ENCODE measurements at regions not wholly inside any gene's neighbourhood (a gene's known extent, or its start where the extent isn't known, plus 50 kb on each side); places are given as distances from the start of the nearest gene placed in this dataset.

GRCh38 chr12:125639826-125640225 lies 574.6 kb downstream of the AACS start:
- in situ Hi-C loops (cut with HindIII; ENCODE audit: low pct_ligation_motif_present, low pct_unique_long_range_greater_than_20kb, low sequenced_read_pairs), result no loop called here
- DNase-seq, result no peak

- in situ Hi-C loops (cut with HindIII; ENCODE audit: low pct_ligation_motif_present, low pct_unique_long_range_greater_than_20kb, low sequenced_read_pairs), result no loop called here
- no peak for DNase-seq
These were observed 577.8 kb downstream of the AACS start for GRCh38 chr12:125643055-125643454.

GRCh38 chr12:125645724-125646123 lies 580.5 kb downstream of the AACS start:
- DNase-seq, result no peak
- in situ Hi-C loops (cut with HindIII; ENCODE audit: low pct_ligation_motif_present, low pct_unique_long_range_greater_than_20kb, low sequenced_read_pairs), result no loop called here

GRCh38 chr12:125650587-125650986 lies 585.4 kb downstream of the AACS start:
- in situ Hi-C loops (cut with HindIII; ENCODE audit: low pct_ligation_motif_present, low pct_unique_long_range_greater_than_20kb, low sequenced_read_pairs), result no loop called here
- DNase-seq, result no peak

- in situ Hi-C loops (cut with HindIII; ENCODE audit: low pct_ligation_motif_present, low pct_unique_long_range_greater_than_20kb, low sequenced_read_pairs), result no loop called here
- DNase-seq, result no peak
These were observed 586.4 kb downstream of the AACS start for GRCh38 chr12:125651625-125652024.

- in situ Hi-C loops (cut with HindIII; ENCODE audit: low pct_ligation_motif_present, low pct_unique_long_range_greater_than_20kb, low sequenced_read_pairs), result no loop called here
- DNase-seq, result no peak
These were observed 587.4 kb downstream of the AACS start for GRCh38 chr12:125652681-125653080.

- in situ Hi-C loops (cut with HindIII; ENCODE audit: low pct_ligation_motif_present, low pct_unique_long_range_greater_than_20kb, low sequenced_read_pairs), result no loop called here
- no peak for DNase-seq
These were observed 592.4 kb downstream of the AACS start for GRCh38 chr12:125657681-125658080.

- in situ Hi-C loops (cut with HindIII; ENCODE audit: low pct_ligation_motif_present, low pct_unique_long_range_greater_than_20kb, low sequenced_read_pairs), result no loop called here
- DNase-seq, result no peak
These were observed 609.5 kb downstream of the AACS start for GRCh38 chr12:125674554-125675338.

- in situ Hi-C loops (cut with HindIII; ENCODE audit: low pct_ligation_motif_present, low pct_unique_long_range_greater_than_20kb, low sequenced_read_pairs), result no loop called here
These were observed 611.1 kb downstream of the AACS start for GRCh38 chr12:125676366-125676765.

GRCh38 chr12:125677829-125678228 lies 612.6 kb downstream of the AACS start:
- in situ Hi-C loops (cut with HindIII; ENCODE audit: low pct_ligation_motif_present, low pct_unique_long_range_greater_than_20kb, low sequenced_read_pairs), result no loop called here
- no peak for DNase-seq

More at GRCh38 chr12:125676366-125676765, 611.1 kb downstream of the AACS start:
- no peak for DNase-seq

GRCh38 chr12:125678589-125678993 lies 613.4 kb downstream of the AACS start:
- no peak for DNase-seq
- in situ Hi-C loops (cut with HindIII; ENCODE audit: low pct_ligation_motif_present, low pct_unique_long_range_greater_than_20kb, low sequenced_read_pairs), result no loop called here

GRCh38 chr12:125683748-125684381 lies 618.6 kb downstream of the AACS start:
- in situ Hi-C loops (cut with HindIII; ENCODE audit: low pct_ligation_motif_present, low pct_unique_long_range_greater_than_20kb, low sequenced_read_pairs), result no loop called here
- DNase-seq, result no peak

GRCh38 chr12:125684968-125685790 lies 619.9 kb downstream of the AACS start:
- no peak for DNase-seq
- in situ Hi-C loops (cut with HindIII; ENCODE audit: low pct_ligation_motif_present, low pct_unique_long_range_greater_than_20kb, low sequenced_read_pairs), result no loop called here

- in situ Hi-C loops (cut with HindIII; ENCODE audit: low pct_ligation_motif_present, low pct_unique_long_range_greater_than_20kb, low sequenced_read_pairs), result no loop called here
- no peak for DNase-seq
These were observed 620.7 kb downstream of the AACS start for GRCh38 chr12:125685915-125686314.

- in situ Hi-C loops (cut with HindIII; ENCODE audit: low pct_ligation_motif_present, low pct_unique_long_range_greater_than_20kb, low sequenced_read_pairs), result no loop called here
- DNase-seq, result no peak
These were observed 622.2 kb downstream of the AACS start for GRCh38 chr12:125687403-125687802.

- DNase-seq, result no peak
- in situ Hi-C loops (cut with HindIII; ENCODE audit: low pct_ligation_motif_present, low pct_unique_long_range_greater_than_20kb, low sequenced_read_pairs), result no loop called here
These were observed 622.6 kb downstream of the AACS start for GRCh38 chr12:125687820-125688219.

GRCh38 chr12:125688223-125688622 lies 623.0 kb downstream of the AACS start:
- no peak for DNase-seq
- in situ Hi-C loops (cut with HindIII; ENCODE audit: low pct_ligation_motif_present, low pct_unique_long_range_greater_than_20kb, low sequenced_read_pairs), result no loop called here

- in situ Hi-C loops (cut with HindIII; ENCODE audit: low pct_ligation_motif_present, low pct_unique_long_range_greater_than_20kb, low sequenced_read_pairs), result no loop called here
- no peak for DNase-seq
These were observed 623.6 kb downstream of the AACS start for GRCh38 chr12:125688881-125689280.

Measured in ACHN (cell line).